IMR-90 (cell line): ENCODE measurements at regions not wholly inside any gene's neighbourhood (a gene's known extent, or its start where the extent isn't known, plus 50 kb on each side); places are given as distances from the start of the nearest gene placed in this dataset.

Experiments
- ATAC-seq: fragments of 200-7000 bp; cut with Tn5 transposase; 2 replicates; pipeline ENCODE4 v1.9.1; 2020; ENCODE audit warnings: low read depth, mild to moderate bottlenecking, moderate library complexity
- BruUV-seq: library from RNA; stranded (reverse); fragments of 400-500 nt; replicated peaks from 2 replicates; lab custom pipeline; 2021; lab: Mats Ljungman, UMichigan
- CTCF ChIA-PET: fragments of 300-600 bp; formaldehyde crosslinking; extraction: SDS; loops from one replicate; lab custom pipeline; 2021; ENCODE audit warnings: antibody characterized with exemption; lab: Yijun Ruan, JAX
- POLR2A ChIA-PET: fragments of 300-600 bp; sonication (Branson Sonifier 250); formaldehyde crosslinking; loops from one replicate; lab custom pipeline; 2022; ENCODE audit warnings: antibody characterized with exemption; ENCODE audit not compliant: unreplicated experiment; lab: Charles Lee
- DNase-seq: peaks from one replicate; pipeline ENCODE4 v3.0.0; 2013
- H2AFZ ChIP-seq: replicated peaks from 2 replicates; pipeline ENCODE3; 2013; ENCODE audit warnings: low read length, mild to moderate bottlenecking; ENCODE audit not compliant: poor library complexity
- H2AK5ac ChIP-seq: 2 replicates; pipeline ENCODE4 v1.6.1; 2013; ENCODE audit warnings: low read depth, low read length, inconsistent platforms
- H2AK9ac ChIP-seq: replicated peaks from 2 replicates; pipeline ENCODE3; 2013; ENCODE audit warnings: mild to moderate bottlenecking, low read depth, low read length, moderate library complexity; ENCODE audit not compliant: poor library complexity
- H2BK120ac ChIP-seq: 2 replicates; pipeline ENCODE4 v1.6.1; 2013; ENCODE audit warnings: low read depth, low read length, inconsistent platforms
- H2BK15ac ChIP-seq: 3 replicates; pipeline ENCODE4 v1.6.1; 2013; ENCODE audit warnings: low read depth, low read length, inconsistent platforms
- H2BK20ac ChIP-seq: 2 replicates; pipeline ENCODE4 v1.6.1; 2013; ENCODE audit warnings: low read depth, mild to moderate bottlenecking, inconsistent platforms, low read length, moderate library complexity
- H2BK5ac ChIP-seq: 2 replicates; pipeline ENCODE4 v1.6.1; 2013; ENCODE audit warnings: mild to moderate bottlenecking, low read depth, low read length, inconsistent platforms; ENCODE audit not compliant: poor library complexity, severe bottlenecking
- H3K14ac ChIP-seq: replicated peaks from 2 replicates; pipeline ENCODE4 v1.6.1; 2013; ENCODE audit warnings: low read depth, low read length, inconsistent platforms
- H3K18ac ChIP-seq: 2 replicates; pipeline ENCODE4 v1.6.1; 2013; ENCODE audit warnings: low read depth, low read length, control low read depth
- H3K23ac ChIP-seq: 2 replicates; pipeline ENCODE4 v1.6.1; 2013; ENCODE audit warnings: low read depth, low read length, inconsistent platforms
- H3K27ac ChIP-seq: 2 replicates; pipeline ENCODE4 v1.5.1; 2013; ENCODE audit warnings: mild to moderate bottlenecking, control low read depth, low read length; ENCODE audit not compliant: insufficient read depth
- H3K27me3 ChIP-seq: 2 replicates; pipeline ENCODE4 v1.6.1; 2013; ENCODE audit warnings: low read length; ENCODE audit not compliant: control insufficient read depth, insufficient read depth
- H3K36me3 ChIP-seq: 2 replicates; pipeline ENCODE4 v1.6.1; 2013; ENCODE audit warnings: low read length, mixed read lengths; ENCODE audit not compliant: control insufficient read depth, insufficient read depth
- H3K4ac ChIP-seq: 2 replicates; pipeline ENCODE4 v1.6.1; 2013; ENCODE audit warnings: low read depth, low read length, inconsistent platforms
- H3K4me1 ChIP-seq: 2 replicates; pipeline ENCODE4 v1.6.1; 2013; ENCODE audit warnings: low read length, mixed read lengths; ENCODE audit not compliant: control insufficient read depth, insufficient read depth
- H3K4me2 ChIP-seq: 2 replicates; pipeline ENCODE4 v1.6.1; 2013; ENCODE audit warnings: low read depth, mild to moderate bottlenecking, control low read depth, low read length, moderate library complexity
- H3K4me3 ChIP-seq: 2 replicates; pipeline ENCODE4 v1.5.1; 2013; ENCODE audit warnings: low read depth, mild to moderate bottlenecking, control low read depth, low read length, moderate library complexity; ENCODE audit not compliant: insufficient read depth
- H3K56ac ChIP-seq: 2 replicates; pipeline ENCODE4 v1.6.1; 2013; ENCODE audit warnings: low read length, inconsistent platforms; ENCODE audit not compliant: insufficient read depth; ENCODE audit errors: extremely low read depth
- H3K79me1 ChIP-seq, 2 experiments: 2 replicates each; pipeline ENCODE4 v1.6.1; 2013; ENCODE audit warnings: low read length in 2 of 2, inconsistent platforms in 1 of 2, low read depth in 1 of 2
- H3K9ac ChIP-seq: 2 replicates; pipeline ENCODE4 v1.6.1; 2013; ENCODE audit warnings: low read depth, low read length, control low read depth
- H3K9me1 ChIP-seq: 2 replicates; pipeline ENCODE4 v1.6.1; 2013; ENCODE audit warnings: low read length, inconsistent platforms; ENCODE audit not compliant: insufficient read depth
- H3K9me3 ChIP-seq: 2 replicates; pipeline ENCODE4 v1.6.1; 2013; ENCODE audit warnings: low read length; ENCODE audit not compliant: control insufficient read depth, insufficient read depth
- H4K20me1 ChIP-seq: 2 replicates; pipeline ENCODE4 v1.6.1; 2013; ENCODE audit warnings: low read length, inconsistent platforms; ENCODE audit not compliant: insufficient read depth
- H4K5ac ChIP-seq: 2 replicates; pipeline ENCODE4 v1.6.1; 2013; ENCODE audit warnings: mild to moderate bottlenecking, low read depth, low read length, control low read depth
- H4K8ac ChIP-seq, 2 experiments: 2 replicates each; pipeline ENCODE4 v1.6.1; 2013; ENCODE audit warnings: low read depth in 2 of 2, low read length in 2 of 2, control low read depth in 1 of 2, inconsistent platforms in 1 of 2
- H4K91ac ChIP-seq: 2 replicates; pipeline ENCODE4 v1.6.1; 2013; ENCODE audit warnings: low read depth, low read length, inconsistent platforms; ENCODE audit not compliant: insufficient read depth
- BHLHE40 ChIP-seq: fragments of 150-350 bp; IDR thresholded peaks from 2 replicates; pipeline ENCODE4 v1.6.1; 2016; ENCODE audit warnings: mild to moderate bottlenecking, low read depth, low read length
- CEBPB ChIP-seq: IDR thresholded peaks from 2 replicates; pipeline ENCODE4 v1.6.1; 2012; ENCODE audit warnings: low read depth, low read length, improper control_type of control experiment
- CHD1 ChIP-seq: IDR thresholded peaks from 2 replicates; pipeline ENCODE4 v1.6.1; 2012; ENCODE audit warnings: low read depth, low read length, improper control_type of control experiment
- CTCF ChIP-seq: conservative IDR thresholded peaks from 2 replicates; pipeline ENCODE4 v1.5.1; 2012; ENCODE audit warnings: mild to moderate bottlenecking, low read depth, low read length, improper control_type of control experiment
- FOS ChIP-seq: fragments of 150-350 bp; IDR thresholded peaks from 2 replicates; pipeline ENCODE4 v1.6.1; 2016; ENCODE audit warnings: low read depth, low read length
- MAFK ChIP-seq: IDR thresholded peaks from 2 replicates; pipeline ENCODE4 v1.6.1; 2012; ENCODE audit warnings: low read depth, low read length, improper control_type of control experiment
- MAZ ChIP-seq: IDR thresholded peaks from 2 replicates; pipeline ENCODE4 v1.6.1; 2012; ENCODE audit warnings: low read depth, mild to moderate bottlenecking, low read length, improper control_type of control experiment, moderate library complexity, borderline replicate concordance
- MXI1 ChIP-seq: IDR thresholded peaks from 2 replicates; pipeline ENCODE4 v1.6.1; 2012; ENCODE audit warnings: low read depth, mild to moderate bottlenecking, low read length, moderate library complexity, borderline replicate concordance
- NFE2L2 ChIP-seq: fragments of 150-350 bp; IDR thresholded peaks from 2 replicates; pipeline ENCODE4 v1.6.1; 2016; ENCODE audit warnings: low read depth, mild to moderate bottlenecking, low read length
- POLR2A ChIP-seq: IDR thresholded peaks from 2 replicates; pipeline ENCODE4 v1.6.1; 2012; ENCODE audit warnings: mild to moderate bottlenecking, low read depth, low read length
- RAD21 ChIP-seq: IDR thresholded peaks from 2 replicates; pipeline ENCODE4 v1.6.1; 2012; ENCODE audit warnings: low read length, improper control_type of control experiment
- RCOR1 ChIP-seq: IDR thresholded peaks from 2 replicates; pipeline ENCODE4 v1.6.1; 2012; ENCODE audit warnings: mild to moderate bottlenecking, low read length, improper control_type of control experiment; ENCODE audit not compliant: insufficient replicate concordance
- RFX5 ChIP-seq: IDR thresholded peaks from 2 replicates; pipeline ENCODE4 v1.8.0; 2012; ENCODE audit warnings: low read depth, mild to moderate bottlenecking, low read length, moderate library complexity
- SMC3 ChIP-seq: fragments of 150-350 bp; IDR thresholded peaks from 2 replicates; pipeline ENCODE4 v1.6.1; 2016; ENCODE audit warnings: low read depth, mild to moderate bottlenecking, antibody characterized with exemption, low read length, moderate library complexity
- USF2 ChIP-seq: fragments of 150-350 bp; IDR thresholded peaks from 2 replicates; pipeline ENCODE4 v1.6.1; 2017; ENCODE audit warnings: mild to moderate bottlenecking, antibody characterized with exemption, low read length, low read depth
- WGBS, 2 experiments: methylation state at CpG; one replicate each; pipeline versions ENCODE4 v1.1.5 to v1.1.7; 2013; ENCODE audit warnings: missing lambda C conversion rate in 2 of 2; ENCODE audit not compliant: insufficient read length in 1 of 2; ENCODE audit errors: extremely low coverage in 2 of 2; 5-methylcytosine and 5-hydroxymethylcytosine counted together
- dilution Hi-C: fragments of 300-500 bp; cut with HindIII; formaldehyde crosslinking; loops from one replicate; pipeline ENCODE4 v1.14.3; 2018; ENCODE audit warnings: low sequenced_read_pairs; ENCODE audit not compliant: unreplicated experiment
- in situ Hi-C: fragments of 300-500 bp; cut with MboI; formaldehyde crosslinking; loops from 3 replicates; pipeline ENCODE4 v1.14.3; 2019; ENCODE audit warnings: low sequenced_read_pairs, inconsistent platforms, mixed read lengths
- intact Hi-C: fragments of 100-400 bp; cut with micrococcal nuclease; formaldehyde crosslinking; loops from 2 replicates; pipeline ENCODE4 v1.10.0; 2022
- TF ChIP-seq, protein P1 (sequence below): fragments of 150-350 bp; IDR thresholded peaks from 2 replicates; pipeline ENCODE4 v1.6.1; 2016; ENCODE audit warnings: low read depth, mild to moderate bottlenecking, low read length, moderate library complexity, borderline replicate concordance

DNA sequence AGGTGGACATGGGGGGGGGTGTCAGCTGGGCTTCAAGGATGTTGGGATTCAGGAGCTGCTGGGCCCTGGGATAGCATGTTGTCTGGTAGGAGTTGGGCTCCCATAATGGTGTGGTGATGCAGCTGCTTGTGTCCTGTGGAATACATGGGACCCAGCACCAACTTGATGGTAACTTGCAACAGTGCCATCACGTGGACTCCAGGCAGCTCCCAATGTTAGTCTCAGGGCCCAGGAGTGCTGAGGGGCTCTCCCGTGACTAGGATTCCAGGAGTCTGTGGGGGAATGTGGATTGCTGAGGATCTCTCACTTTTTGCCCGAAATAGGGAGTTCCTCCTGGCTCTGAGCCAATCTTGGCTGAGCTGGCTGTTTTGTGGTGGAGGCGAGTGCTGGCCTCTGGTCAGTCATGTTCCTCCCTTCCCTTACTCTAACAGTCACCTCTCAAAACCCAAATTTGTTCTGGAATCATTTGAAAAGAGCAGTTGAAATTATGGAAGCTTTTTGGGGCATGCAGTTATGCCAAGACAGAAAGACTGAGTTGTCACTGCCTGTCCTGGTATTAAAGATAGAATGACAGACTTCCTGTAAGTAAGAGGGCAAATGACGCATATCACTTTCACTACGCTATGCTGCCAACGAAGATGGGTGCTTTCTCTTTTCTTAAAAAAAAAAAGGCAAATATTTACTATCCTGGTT, 607.1 kb downstream of the ADCYAP1 start:
- in situ Hi-C loops: no loop called here
- H3K23ac ChIP-seq: no peak overlapping the region
- dilution Hi-C loops: no loop called here

More for the DNA sequence above, 607.1 kb downstream of the ADCYAP1 start:
- DNase-seq: no peak
- no peak overlapping the region for H4K91ac ChIP-seq
- no peak overlapping the region for H4K5ac ChIP-seq
- no peak overlapping the region for H2BK120ac ChIP-seq
- no peak overlapping the region for H3K27ac ChIP-seq
- no peaks in the 10 kb centered on the region for H3K27me3 ChIP-seq
- no peak overlapping the region for H2BK5ac ChIP-seq
- ATAC-seq: no peak
- WGBS, 2 experiments: no CpG with 5 or more reads among the region's 7 CpGs
- H3K79me1 ChIP-seq: no peaks in the 10 kb centered on the region
- intact Hi-C loops: no loop called here
- no peak overlapping the region for H3K18ac ChIP-seq
- no peak overlapping the region for H4K8ac ChIP-seq
- ChIA-PET POLR2A (no interaction called here), CTCF (no interaction called here)
- peak overlapping the region; percentile 33 for H2AFZ ChIP-seq
- H3K56ac ChIP-seq: no peak overlapping the region
- H3K9ac ChIP-seq: no peak overlapping the region
- no peaks in the 10 kb centered on the region for H3K4me1 ChIP-seq
- no TSS peak for BruUV-seq
- no peak overlapping the region for H2BK15ac ChIP-seq
- H2AK9ac ChIP-seq: no peak overlapping the region
- no peak overlapping the region for H3K4ac ChIP-seq
- peaks cover 17% of the 10 kb centered on the region for H3K9me3 ChIP-seq
- H3K4me3 ChIP-seq: no peak overlapping the region
- H3K4me2 ChIP-seq: no peak overlapping the region
- no peaks in the 10 kb centered on the region for H3K36me3 ChIP-seq
- no peak overlapping the region for H2BK20ac ChIP-seq
- H4K20me1 ChIP-seq: no peaks in the 10 kb centered on the region
- no peaks in the 10 kb centered on the region for H3K9me1 ChIP-seq
- TF ChIP-seq CEBPB (no peak), MAFK (no peak), RFX5 (no peak), NFE2L2 (no peak), MXI1 (no peak), MAZ (no peak), POLR2A (no peak), CHD1 (no peak), RCOR1 (no peak), BHLHE40 (no peak), RAD21 (no peak), CTCF (no peak), SMC3 (no peak), USF2 (no peak), FOS (no peak)
- TF ChIP-seq, protein P1, sequence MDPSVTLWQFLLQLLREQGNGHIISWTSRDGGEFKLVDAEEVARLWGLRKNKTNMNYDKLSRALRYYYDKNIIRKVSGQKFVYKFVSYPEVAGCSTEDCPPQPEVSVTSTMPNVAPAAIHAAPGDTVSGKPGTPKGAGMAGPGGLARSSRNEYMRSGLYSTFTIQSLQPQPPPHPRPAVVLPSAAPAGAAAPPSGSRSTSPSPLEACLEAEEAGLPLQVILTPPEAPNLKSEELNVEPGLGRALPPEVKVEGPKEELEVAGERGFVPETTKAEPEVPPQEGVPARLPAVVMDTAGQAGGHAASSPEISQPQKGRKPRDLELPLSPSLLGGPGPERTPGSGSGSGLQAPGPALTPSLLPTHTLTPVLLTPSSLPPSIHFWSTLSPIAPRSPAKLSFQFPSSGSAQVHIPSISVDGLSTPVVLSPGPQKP: no peak
- no peak overlapping the region for H3K14ac ChIP-seq
- no peak overlapping the region for H2AK5ac ChIP-seq
